ENCODE measurements at regions not wholly inside any gene's neighbourhood (a gene's known extent, or its start where the extent isn't known, plus 50 kb on each side); places are given as distances from the start of the nearest gene placed in this dataset.

DNA sequence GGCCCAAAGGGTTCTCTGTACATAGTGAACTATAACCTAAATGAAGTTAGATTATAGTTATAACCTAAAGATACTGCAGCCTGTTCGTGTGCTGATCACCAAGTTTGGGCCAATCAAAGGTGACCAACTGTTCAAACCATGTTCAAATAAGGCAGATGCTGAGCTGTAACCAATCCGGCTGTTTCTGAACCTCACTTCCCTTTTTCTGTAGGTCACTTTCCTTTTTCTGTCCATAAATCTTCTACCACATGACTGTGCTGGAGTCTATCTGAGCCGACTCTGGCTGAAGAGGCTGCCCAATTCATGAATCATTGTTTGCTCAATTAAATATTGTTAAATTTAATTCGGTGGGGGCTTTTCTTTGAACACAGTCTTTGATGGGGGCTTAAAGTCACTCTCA is 1920.2 kb downstream of the MAT2B start:
- TF ChIP-seq EZH2 (IDR thresholded peaks at IDR 0.05; ENCODE audit: insufficient read depth, poor library complexity, severe bottlenecking) = no peak
- no peak for TF ChIP-seq EZH2phosphoT487 (IDR thresholded peaks at IDR 0.05; ENCODE audit: insufficient read depth, low read depth)
